Activated naive CD4-positive, alpha-beta T cell treated with anti-CD3 and anti-CD28 coated beads for 36 hours (primary cell): ENCODE measurements at regions not wholly inside any gene's neighbourhood (a gene's known extent, or its start where the extent isn't known, plus 50 kb on each side); places are given as distances from the start of the nearest gene placed in this dataset.

Experiments used
- CTCF ChIA-PET: fragments of 350-600 bp; sonication (Branson Sonifier 250); formaldehyde crosslinking; loops from one replicate; lab custom pipeline; 2021; ENCODE audit warnings: antibody characterized with exemption; lab: Charles Lee
- DNase-seq: peaks from one replicate; pipeline ENCODE4 v3.0.0-alpha.2; 2020
- H3K27ac Mint-ChIP-seq: one replicate; pipeline ENCODE4 v1.8.0; 2021; ENCODE audit warnings: mild to moderate bottlenecking, mixed read lengths
- H3K27me3 Mint-ChIP-seq: one replicate; pipeline ENCODE4 v1.8.0; 2021; ENCODE audit warnings: low read depth, mixed read lengths
- H3K36me3 Mint-ChIP-seq: one replicate; pipeline ENCODE4 v1.8.0; 2021; ENCODE audit warnings: low read depth, mixed read lengths
- H3K4me1 Mint-ChIP-seq: one replicate; pipeline ENCODE4 v1.8.0; 2021; ENCODE audit warnings: low read depth, mixed read lengths
- H3K4me3 Mint-ChIP-seq: one replicate; pipeline ENCODE4 v1.8.0; 2021; ENCODE audit warnings: mild to moderate bottlenecking, moderate library complexity, mixed read lengths
- H3K9me3 Mint-ChIP-seq: one replicate; pipeline ENCODE4 v1.8.0; 2021; ENCODE audit warnings: mixed read lengths
- intact Hi-C: fragments of 100-400 bp; cut with micrococcal nuclease; formaldehyde crosslinking; loops from one replicate; pipeline ENCODE4 v1.15.1; 2023

DNA sequence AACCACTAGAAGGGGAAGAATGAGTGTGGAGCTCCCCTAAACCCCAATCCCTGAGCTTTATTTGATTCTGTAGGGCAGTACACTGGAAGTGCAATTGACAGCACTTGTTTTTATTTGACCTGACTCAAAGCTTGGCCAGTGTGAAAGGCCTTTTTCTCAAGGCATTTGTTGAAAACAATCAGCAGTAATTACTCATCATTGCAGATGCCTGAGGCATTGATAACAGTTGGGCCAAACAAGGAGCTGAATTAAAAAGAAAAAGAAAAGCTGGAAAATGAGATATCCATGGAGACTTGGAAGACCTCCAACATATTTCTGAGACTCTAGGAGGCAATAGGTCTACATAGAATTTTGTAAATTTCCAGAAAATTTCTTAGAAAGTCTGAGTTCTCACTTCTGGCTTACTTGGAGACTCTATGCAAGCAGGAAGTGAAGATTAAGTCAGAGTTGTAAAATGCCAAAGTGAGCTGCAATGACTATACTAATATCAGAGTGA lies 200.8 kb upstream of the KCNJ16 start:
- no peaks in the 10 kb centered on the region for H3K4me1 Mint-ChIP-seq
- no peaks in the 10 kb centered on the region for H3K27me3 Mint-ChIP-seq
- H3K27ac Mint-ChIP-seq: no peak overlapping the region
- intact Hi-C loops: no loop called here
- CTCF ChIA-PET: no interaction called here
- DNase-seq: no peak
- H3K9me3 Mint-ChIP-seq: peaks cover 4% of the 10 kb centered on the region
- no peaks in the 10 kb centered on the region for H3K36me3 Mint-ChIP-seq
- no peak overlapping the region for H3K4me3 Mint-ChIP-seq

DNA sequence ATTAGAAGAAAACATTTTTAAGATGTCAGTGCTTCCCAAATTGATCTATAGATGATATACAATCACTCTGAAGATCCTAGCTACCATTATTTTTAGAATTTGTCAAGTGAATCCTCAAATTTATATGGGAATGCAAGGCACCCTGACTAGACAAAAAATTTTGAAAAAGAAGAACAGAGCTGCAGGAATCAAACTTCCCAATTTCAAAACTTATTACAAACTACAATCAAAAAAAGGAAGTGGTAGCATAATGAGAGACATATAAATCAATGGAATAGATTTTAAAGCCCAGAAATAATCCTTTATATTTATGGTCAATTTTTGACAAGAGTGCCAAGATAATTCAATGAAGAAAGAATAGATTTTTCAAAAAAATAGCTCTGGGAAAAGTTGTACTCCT lies 198.3 kb upstream of the KCNJ16 start:
- no peaks in the 10 kb centered on the region for H3K4me1 Mint-ChIP-seq
- no peak for DNase-seq
- no peak overlapping the region for H3K4me3 Mint-ChIP-seq
- H3K9me3 Mint-ChIP-seq: peaks cover 3% of the 10 kb centered on the region
- H3K27ac Mint-ChIP-seq: no peak overlapping the region
- intact Hi-C loops: no loop called here
- CTCF ChIA-PET: no interaction called here
- H3K27me3 Mint-ChIP-seq: peaks cover 2% of the 10 kb centered on the region
- no peaks in the 10 kb centered on the region for H3K36me3 Mint-ChIP-seq

DNA sequence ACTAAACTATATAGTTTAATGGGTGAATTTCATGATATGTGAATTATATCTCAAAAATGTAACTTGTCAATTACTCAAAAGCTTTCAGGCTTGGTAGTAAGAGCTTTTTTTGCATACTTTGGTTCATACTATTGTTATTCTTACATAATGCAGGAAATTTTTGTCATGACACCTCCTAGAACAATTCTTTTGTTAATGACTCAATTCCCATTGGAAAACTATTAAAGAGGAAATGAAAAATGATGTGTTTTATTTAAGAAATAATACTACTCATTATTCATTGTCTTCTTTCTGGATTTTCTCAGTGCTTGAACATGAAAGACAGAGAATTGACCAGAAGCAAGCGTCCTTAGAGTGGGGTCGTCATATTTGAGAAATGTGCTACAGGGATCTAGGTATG lies 196.4 kb upstream of the KCNJ16 start:
- Mint-ChIP-seq H3K27me3 (peaks cover 2% of the 10 kb centered on the region), H3K27ac (no peak overlapping the region), H3K9me3 (peaks cover 1% of the 10 kb centered on the region), H3K4me3 (no peak overlapping the region), H3K36me3 (no peaks in the 10 kb centered on the region), H3K4me1 (no peaks in the 10 kb centered on the region)
- no peak for DNase-seq
- CTCF ChIA-PET: no interaction called here
- intact Hi-C loops: no loop called here

DNA sequence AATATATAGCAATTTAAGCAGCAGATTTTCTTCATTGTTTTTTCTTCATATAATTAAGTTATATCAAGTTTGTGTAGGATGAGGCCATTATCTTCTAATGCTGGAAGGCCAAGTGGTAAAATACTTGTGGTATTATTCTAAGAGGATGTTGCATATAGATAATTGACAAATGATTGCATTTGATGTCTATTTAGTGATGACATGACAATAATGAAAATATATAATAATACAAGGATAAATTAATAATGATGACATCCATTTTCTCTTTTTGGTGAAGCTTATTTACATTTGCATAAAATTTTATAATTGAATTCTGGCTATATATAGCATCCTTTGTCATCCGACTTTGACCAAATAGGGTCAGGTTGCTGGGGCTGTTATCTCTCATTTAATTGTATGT lies 195.4 kb upstream of the KCNJ16 start:
- no peak overlapping the region for H3K4me3 Mint-ChIP-seq
- DNase-seq: no peak
- H3K9me3 Mint-ChIP-seq: peaks cover 1% of the 10 kb centered on the region
- peaks cover 2% of the 10 kb centered on the region for H3K27me3 Mint-ChIP-seq
- H3K27ac Mint-ChIP-seq: no peak overlapping the region
- intact Hi-C loops: no loop called here
- H3K4me1 Mint-ChIP-seq: no peaks in the 10 kb centered on the region
- no peaks in the 10 kb centered on the region for H3K36me3 Mint-ChIP-seq
- CTCF ChIA-PET: no interaction called here

DNA sequence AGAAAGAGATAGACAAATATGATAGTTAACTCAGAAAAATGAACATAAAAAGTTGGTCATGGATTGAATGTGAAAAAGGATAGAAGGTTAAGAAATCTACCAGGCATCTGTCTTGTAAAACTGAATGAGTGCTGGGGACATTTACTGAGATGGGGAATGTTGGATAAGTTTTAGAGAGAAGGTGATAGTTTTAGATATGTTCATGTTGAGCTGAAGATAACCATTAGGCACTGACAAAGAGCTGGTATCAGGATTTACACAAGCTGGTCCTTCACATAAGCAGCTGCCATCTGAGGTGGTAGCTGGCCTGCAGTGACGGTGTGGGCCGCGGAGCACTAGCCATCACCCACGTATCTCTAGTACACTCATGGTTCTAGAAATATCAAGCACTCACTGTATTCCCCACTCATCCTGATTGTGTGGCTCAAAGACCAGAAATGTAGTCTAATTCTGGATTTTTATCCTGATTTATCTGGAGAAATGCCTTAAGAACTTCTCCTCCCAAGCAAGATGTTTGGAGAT lies 194.4 kb upstream of the KCNJ16 start:
- intact Hi-C loops: no loop called here
- H3K4me1 Mint-ChIP-seq: no peaks in the 10 kb centered on the region
- peaks cover 1% of the 10 kb centered on the region for H3K9me3 Mint-ChIP-seq
- peaks cover 2% of the 10 kb centered on the region for H3K27me3 Mint-ChIP-seq
- DNase-seq: no peak
- no peak overlapping the region for H3K27ac Mint-ChIP-seq
- H3K36me3 Mint-ChIP-seq: no peaks in the 10 kb centered on the region
- no peak overlapping the region for H3K4me3 Mint-ChIP-seq
- CTCF ChIA-PET: interaction anchor here (0.9 kb wide), 1 partner anchor 17 kb away, joined by 4 read pairs; no protein-coding TSS in a partner anchor

DNA sequence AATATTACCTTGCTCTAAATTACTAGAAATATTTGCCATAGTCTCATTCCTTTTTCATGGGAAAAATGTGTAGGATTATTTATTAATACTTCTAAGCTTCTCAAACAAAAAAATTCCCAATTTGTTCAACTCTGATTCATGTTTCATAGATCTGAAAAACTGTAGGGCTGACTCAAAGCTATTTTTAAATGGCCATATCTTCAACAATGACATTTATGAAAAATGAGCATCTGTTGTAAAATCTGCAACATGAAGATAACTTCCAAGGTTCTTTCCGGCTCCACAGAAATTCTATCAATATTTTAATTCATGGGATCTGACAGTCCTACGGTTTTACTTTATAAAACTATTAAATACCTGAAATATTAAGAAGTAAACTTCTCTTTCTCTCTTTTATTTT lies 192.7 kb upstream of the KCNJ16 start:
- intact Hi-C loops: no loop called here
- H3K27ac Mint-ChIP-seq: no peak overlapping the region
- no peak overlapping the region for H3K4me3 Mint-ChIP-seq
- H3K4me1 Mint-ChIP-seq: no peaks in the 10 kb centered on the region
- CTCF ChIA-PET: no interaction called here
- H3K27me3 Mint-ChIP-seq: peaks cover 2% of the 10 kb centered on the region
- no peak for DNase-seq
- no peaks in the 10 kb centered on the region for H3K36me3 Mint-ChIP-seq
- H3K9me3 Mint-ChIP-seq: no peaks in the 10 kb centered on the region

DNA sequence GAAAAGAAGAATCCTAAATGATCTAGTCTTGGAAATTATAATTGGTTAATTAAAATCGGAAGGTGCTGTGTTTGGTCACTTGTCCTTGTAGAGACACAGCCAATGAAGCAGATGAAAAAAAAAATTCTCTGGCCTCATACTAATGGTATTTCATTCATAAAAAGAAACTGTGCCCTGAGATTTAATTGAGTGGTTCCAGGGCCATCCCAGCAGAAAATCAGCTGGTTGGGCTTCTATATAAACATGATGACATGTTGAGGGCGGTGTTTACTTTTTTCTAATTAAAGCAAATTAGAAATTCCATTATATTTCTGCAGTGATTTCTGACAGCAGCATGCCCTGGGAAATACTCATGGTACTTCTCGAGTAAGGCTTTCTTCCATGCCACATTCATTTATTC lies 191.9 kb upstream of the KCNJ16 start:
- no peak overlapping the region for H3K27ac Mint-ChIP-seq
- no peak for DNase-seq
- intact Hi-C loops: no loop called here
- no peaks in the 10 kb centered on the region for H3K9me3 Mint-ChIP-seq
- no peaks in the 10 kb centered on the region for H3K36me3 Mint-ChIP-seq
- H3K4me3 Mint-ChIP-seq: no peak overlapping the region
- no peaks in the 10 kb centered on the region for H3K4me1 Mint-ChIP-seq
- peaks cover 2% of the 10 kb centered on the region for H3K27me3 Mint-ChIP-seq
- CTCF ChIA-PET: no interaction called here

DNA sequence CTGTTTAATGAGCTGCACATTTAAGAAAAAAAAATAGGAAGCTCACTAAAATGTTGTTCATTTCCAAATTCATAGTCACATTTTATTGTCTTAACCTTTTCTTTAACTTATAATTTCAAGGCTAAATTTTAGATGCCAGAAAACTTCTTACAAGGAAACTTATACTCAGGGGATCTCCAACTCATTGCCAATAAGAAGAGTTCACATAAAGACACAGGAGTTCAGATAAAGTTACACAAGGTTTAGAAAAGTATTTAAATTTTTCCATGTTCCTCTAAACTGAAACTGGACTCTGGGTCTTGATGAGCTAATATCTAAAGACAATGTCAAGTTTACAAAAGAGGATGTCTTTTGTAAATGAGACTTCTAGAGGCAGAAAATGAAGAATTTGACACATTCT lies 190.7 kb upstream of the KCNJ16 start:
- no peaks in the 10 kb centered on the region for H3K4me1 Mint-ChIP-seq
- H3K9me3 Mint-ChIP-seq: no peaks in the 10 kb centered on the region
- no peak overlapping the region for H3K27ac Mint-ChIP-seq
- intact Hi-C loops: no loop called here
- no peak overlapping the region for H3K4me3 Mint-ChIP-seq
- no peak for DNase-seq
- CTCF ChIA-PET: no interaction called here
- H3K27me3 Mint-ChIP-seq: peaks cover 2% of the 10 kb centered on the region
- no peaks in the 10 kb centered on the region for H3K36me3 Mint-ChIP-seq

DNA sequence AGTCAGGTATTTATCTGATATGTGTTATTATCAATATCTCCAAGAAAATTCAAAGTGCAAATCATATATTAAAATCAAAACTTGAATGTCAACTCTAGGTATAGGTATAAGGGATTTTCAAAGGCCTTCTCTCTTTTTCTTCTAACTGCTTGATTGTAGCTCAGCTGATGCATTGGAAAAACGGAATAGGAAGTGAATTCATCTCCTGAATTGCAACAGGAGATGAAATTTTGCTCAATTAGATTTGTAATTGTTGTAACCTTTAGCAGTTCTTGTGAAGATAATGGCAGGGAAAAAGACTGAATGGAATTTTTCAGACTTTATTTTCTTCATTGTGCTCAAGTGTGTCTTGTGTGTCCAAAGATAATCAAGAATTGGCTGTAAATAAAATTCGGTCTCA lies 190.2 kb upstream of the KCNJ16 start:
- CTCF ChIA-PET: no interaction called here
- H3K4me1 Mint-ChIP-seq: no peaks in the 10 kb centered on the region
- H3K27me3 Mint-ChIP-seq: peaks cover 2% of the 10 kb centered on the region
- no peak overlapping the region for H3K27ac Mint-ChIP-seq
- H3K9me3 Mint-ChIP-seq: no peaks in the 10 kb centered on the region
- intact Hi-C loops: no loop called here
- no peaks in the 10 kb centered on the region for H3K36me3 Mint-ChIP-seq
- DNase-seq: no peak
- no peak overlapping the region for H3K4me3 Mint-ChIP-seq

DNA sequence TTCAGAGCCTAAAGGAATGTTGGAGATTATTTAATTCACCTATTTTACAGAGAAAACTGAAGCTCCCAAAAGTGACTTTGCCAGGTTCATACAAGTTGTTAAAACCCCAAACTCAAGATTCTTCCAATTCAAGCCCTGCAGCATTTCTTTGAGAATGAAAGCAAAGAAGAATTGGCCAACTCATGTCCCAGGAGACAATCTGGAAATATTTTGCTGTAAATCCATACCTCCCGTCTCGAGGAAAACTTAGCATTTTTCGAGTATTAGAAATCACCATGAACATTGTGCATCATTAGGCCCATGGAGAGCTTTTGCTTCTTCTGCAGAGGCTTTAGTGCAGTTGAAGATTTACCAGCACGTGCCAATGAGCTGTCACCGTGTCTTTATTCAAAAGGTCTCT lies 176.4 kb upstream of the KCNJ16 start:
- intact Hi-C loops: no loop called here
- Mint-ChIP-seq H3K27ac (no peak overlapping the region), H3K36me3 (no peaks in the 10 kb centered on the region), H3K9me3 (no peaks in the 10 kb centered on the region), H3K27me3 (no peaks in the 10 kb centered on the region), H3K4me3 (no peak overlapping the region), H3K4me1 (no peaks in the 10 kb centered on the region)
- CTCF ChIA-PET: no interaction called here
- DNase-seq: no peak

DNA sequence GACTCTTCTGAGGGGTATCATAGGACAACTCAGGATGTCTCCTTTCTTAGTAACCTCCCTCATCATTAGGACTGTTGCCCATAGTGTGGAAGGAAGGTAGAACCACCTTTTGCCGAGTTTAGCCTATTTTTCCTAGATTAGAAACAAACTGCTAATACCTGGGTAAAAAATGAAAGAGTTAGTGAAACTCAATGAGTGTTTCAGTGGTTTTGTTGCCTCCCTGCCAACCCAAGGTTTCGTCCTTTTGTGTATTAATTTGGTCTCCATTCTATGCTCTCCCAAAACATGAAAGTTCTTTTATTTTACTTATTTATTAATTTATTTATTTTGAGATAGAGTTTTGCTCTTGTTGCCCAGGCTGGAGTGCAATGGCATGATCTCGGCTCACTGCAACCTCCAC lies 174.9 kb upstream of the KCNJ16 start:
- no peaks in the 10 kb centered on the region for H3K27me3 Mint-ChIP-seq
- no peak for DNase-seq
- H3K9me3 Mint-ChIP-seq: no peaks in the 10 kb centered on the region
- no peaks in the 10 kb centered on the region for H3K4me1 Mint-ChIP-seq
- no peak overlapping the region for H3K4me3 Mint-ChIP-seq
- no peak overlapping the region for H3K27ac Mint-ChIP-seq
- no peaks in the 10 kb centered on the region for H3K36me3 Mint-ChIP-seq
- intact Hi-C loops: no loop called here
- CTCF ChIA-PET: no interaction called here

DNA sequence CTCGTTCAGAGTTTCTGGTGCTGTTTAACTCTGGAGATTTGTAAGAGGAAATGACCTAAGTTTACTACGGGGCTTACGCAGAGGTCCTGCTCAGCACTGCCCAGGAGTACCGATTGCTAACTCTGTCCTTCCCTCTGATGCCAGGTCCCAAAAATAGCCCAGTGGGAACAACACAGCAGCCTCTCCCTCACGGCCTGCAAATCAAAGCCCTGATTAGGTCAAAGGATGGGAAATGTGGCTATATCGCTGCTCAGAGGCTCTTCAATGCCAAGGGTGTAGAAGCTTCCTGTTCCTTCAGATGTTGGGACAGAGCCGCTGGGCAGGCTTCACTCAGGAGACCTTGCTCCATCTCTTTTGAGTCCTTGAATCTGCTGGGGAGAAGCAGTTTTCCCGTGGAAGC lies 174.2 kb upstream of the KCNJ16 start:
- H3K27ac Mint-ChIP-seq: no peak overlapping the region
- H3K27me3 Mint-ChIP-seq: no peaks in the 10 kb centered on the region
- H3K4me3 Mint-ChIP-seq: no peak overlapping the region
- intact Hi-C loops: no loop called here
- DNase-seq: no peak
- no peaks in the 10 kb centered on the region for H3K9me3 Mint-ChIP-seq
- H3K36me3 Mint-ChIP-seq: no peaks in the 10 kb centered on the region
- no peaks in the 10 kb centered on the region for H3K4me1 Mint-ChIP-seq
- CTCF ChIA-PET: no interaction called here

DNA sequence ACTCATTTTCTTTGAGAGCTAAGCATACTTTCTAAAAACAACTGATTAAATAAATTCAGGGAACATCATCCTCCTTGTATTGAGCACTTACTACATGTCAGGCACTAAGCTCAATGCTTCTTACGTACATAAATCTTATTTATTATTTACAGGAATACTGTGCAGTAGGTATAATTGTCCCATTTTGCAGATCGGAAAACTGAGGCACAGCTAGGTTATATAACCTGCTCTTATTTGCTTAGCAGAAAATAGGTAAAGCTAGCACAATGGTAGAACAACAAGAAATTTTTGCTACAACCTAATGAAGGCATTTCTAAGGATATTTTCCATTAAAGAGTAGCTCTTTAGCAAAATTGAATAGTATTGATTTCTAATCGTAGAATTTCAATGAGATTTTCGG lies 168.7 kb upstream of the KCNJ16 start:
- Mint-ChIP-seq H3K9me3 (no peaks in the 10 kb centered on the region), H3K4me3 (no peak overlapping the region), H3K36me3 (no peaks in the 10 kb centered on the region), H3K4me1 (no peaks in the 10 kb centered on the region), H3K27me3 (peaks cover 4% of the 10 kb centered on the region), H3K27ac (no peak overlapping the region)
- no peak for DNase-seq
- intact Hi-C loops: no loop called here
- CTCF ChIA-PET: no interaction called here
